ENCODE measurements at regions not wholly inside any gene's neighbourhood (a gene's known extent, or its start where the extent isn't known, plus 50 kb on each side); places are given as distances from the start of the nearest gene placed in this dataset.

- TF ChIP-seq, protein P1, sequence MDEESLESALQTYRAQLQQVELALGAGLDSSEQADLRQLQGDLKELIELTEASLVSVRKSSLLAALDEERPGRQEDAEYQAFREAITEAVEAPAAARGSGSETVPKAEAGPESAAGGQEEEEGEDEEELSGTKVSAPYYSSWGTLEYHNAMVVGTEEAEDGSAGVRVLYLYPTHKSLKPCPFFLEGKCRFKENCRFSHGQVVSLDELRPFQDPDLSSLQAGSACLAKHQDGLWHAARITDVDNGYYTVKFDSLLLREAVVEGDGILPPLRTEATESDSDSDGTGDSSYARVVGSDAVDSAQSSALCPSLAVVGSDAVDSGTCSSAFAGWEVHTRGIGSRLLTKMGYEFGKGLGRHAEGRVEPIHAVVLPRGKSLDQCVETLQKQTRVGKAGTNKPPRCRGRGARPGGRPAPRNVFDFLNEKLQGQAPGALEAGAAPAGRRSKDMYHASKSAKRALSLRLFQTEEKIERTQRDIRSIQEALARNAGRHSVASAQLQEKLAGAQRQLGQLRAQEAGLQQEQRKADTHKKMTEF (CRISPR knock-in tag; IDR thresholded peaks at IDR 0.05), result no peak
- TF ChIP-seq E2F1 (CRISPR knock-in tag; IDR thresholded peaks at IDR 0.05) (no peak), SCMH1 (CRISPR knock-in tag; IDR thresholded peaks at IDR 0.05; ENCODE audit: borderline replicate concordance) (no peak), ETV5 (CRISPR knock-in tag; IDR thresholded peaks at IDR 0.05; ENCODE audit: borderline replicate concordance) (no peak), ZNF251 (CRISPR knock-in tag; IDR thresholded peaks at IDR 0.05) (no peak), ZNF589 (CRISPR knock-in tag; conservative IDR thresholded peaks at IDR 0.05) (no peak), ZNF484 (CRISPR knock-in tag; IDR thresholded peaks at IDR 0.05; ENCODE audit: borderline replicate concordance, low read depth) (no peak), SMAD3 (CRISPR knock-in tag; IDR thresholded peaks at IDR 0.05) (no peak), PREB (CRISPR knock-in tag; IDR thresholded peaks at IDR 0.05) (no peak), ESRRA (CRISPR knock-in tag; IDR thresholded peaks at IDR 0.05; ENCODE audit: low read depth) (no peak), ZC3H13 (CRISPR knock-in tag; IDR thresholded peaks at IDR 0.05) (no peak), ZBED4 (CRISPR knock-in tag; IDR thresholded peaks at IDR 0.05; ENCODE audit: borderline replicate concordance) (no peak), ZNF546 (CRISPR knock-in tag; conservative IDR thresholded peaks at IDR 0.05) (no peak), ZNF549 (CRISPR knock-in tag; IDR thresholded peaks at IDR 0.05) (no peak), AKAP8 (CRISPR knock-in tag; IDR thresholded peaks at IDR 0.05) (no peak)
These were observed 72.2 kb upstream of the KLF3 start (continued) for GRCh38 chr4:38591617-38592337.
